GM21576 (cell line): ENCODE measurements at regions not wholly inside any gene's neighbourhood (a gene's known extent, or its start where the extent isn't known, plus 50 kb on each side); places are given as distances from the start of the nearest gene placed in this dataset.
"Not testable (repeated sequence)": the region's sequence is repeated elsewhere in the genome, so short reads cannot be mapped to it uniquely, and the experiment has no call there.

Source experiments
- ATAC-seq: cut with Tn5 transposase; IDR thresholded peaks from one replicate; pipeline ENCODE4 v1.9.1; 2021; ENCODE audit warnings: mild to moderate bottlenecking, moderate library complexity; ENCODE audit not compliant: unreplicated experiment

DNA sequence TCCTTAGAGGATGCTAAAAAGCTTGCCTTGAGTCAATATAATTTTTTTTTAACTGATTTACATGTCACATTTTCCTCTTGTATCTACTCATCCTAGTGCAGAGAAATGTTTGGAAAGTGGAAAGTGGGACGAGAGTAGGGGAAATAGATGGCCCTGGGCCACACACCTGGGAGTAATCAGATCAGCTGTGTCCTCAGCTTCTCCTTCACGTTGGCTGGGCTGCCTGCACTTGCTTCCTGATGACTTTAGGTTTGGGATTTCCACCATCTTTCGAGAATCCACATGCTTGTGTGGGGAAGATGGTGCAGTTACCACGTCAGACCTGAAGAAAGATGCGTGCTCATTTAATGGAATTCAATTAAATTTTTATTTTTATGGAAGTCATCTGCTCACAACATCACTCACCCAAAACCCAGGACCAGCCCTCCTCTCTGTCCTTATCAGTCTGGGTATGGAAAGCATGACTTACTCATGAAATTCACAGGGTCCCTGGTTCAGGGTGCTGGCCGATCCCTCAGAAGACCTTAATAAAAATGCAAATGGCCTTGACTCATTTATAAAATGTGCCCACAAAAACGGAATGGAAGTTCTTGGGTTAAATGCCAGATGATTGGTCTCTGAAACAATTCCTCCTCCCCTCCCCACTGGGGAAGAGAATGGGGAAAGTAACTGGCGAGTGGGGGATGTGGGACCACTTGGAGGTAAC, 74.5 kb upstream of the TIAM2 start:
- ATAC-seq: no peak

DNA sequence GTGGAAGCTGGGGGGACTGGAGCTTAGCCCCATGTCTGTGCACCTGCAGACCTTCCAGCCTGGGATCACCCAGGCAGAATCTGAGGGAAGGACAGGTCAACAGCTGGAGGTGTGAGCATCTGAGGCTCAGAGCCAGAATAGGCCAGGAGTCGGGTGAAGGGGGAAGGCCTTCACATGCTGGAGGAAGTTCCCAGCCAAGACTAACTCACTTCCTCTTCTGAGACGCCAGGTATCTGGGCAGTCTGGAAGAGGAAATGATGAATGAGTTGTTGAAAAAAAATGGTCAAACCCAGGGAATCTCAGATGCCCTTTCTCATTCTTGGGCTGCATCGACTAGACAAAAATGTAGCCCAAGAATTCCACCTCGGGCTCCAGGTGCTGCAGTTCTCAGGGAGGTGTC, 73.6 kb upstream of the TIAM2 start:
- ATAC-seq: no peak

DNA sequence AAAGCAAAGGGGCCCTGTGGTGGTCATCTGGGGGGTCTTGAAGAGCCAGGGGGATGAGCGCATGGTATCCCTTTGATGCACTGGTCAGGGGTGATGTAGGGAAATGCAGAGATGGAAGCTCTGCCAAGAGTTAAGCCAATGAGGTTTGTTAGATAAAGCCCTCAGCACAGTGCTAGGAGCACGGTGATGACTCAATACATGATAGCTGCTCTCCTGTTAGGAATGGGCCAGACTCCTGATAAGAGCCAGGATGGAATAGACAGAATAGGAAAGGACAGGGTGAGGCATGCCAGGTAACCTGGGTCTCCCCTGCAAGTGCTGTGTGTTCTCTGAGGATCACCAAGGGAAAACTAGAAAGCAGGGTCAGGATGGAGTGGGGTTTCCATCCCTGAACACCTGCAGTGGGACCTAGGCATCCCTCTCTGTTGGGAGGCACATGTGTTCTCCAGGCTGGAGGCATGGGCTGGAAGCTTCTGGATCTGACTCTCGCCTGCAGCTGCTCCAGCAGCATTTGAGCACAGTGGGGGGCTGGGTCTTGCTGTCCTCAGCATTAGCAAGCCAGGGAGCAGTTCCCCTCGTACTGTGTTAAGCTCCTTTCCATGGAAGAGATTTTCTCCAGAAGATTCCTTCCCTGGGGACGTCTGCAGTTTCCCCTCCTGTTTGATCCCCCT, 71.8 kb upstream of the TIAM2 start:
- no peak for ATAC-seq

DNA sequence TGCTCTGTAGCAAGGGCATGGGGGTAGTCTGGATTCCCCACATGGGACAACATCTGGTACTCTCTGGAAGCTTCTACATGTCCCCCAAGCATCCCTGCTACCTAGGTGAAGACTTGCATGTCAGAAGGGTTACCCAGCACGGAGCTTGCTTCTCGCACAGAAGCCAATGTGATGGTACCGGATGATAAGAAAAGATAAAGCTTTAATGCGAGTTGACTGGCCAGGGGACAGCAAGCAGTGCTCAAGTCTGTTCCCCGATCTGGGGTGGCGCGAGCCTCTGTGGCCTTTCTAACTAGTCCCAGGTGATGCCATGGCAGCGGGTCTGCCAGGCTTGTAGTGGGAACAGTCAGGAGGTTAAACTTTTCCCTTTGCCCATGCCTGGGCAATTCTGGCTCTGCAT, 70.0 kb upstream of the TIAM2 start:
- ATAC-seq: no peak

DNA sequence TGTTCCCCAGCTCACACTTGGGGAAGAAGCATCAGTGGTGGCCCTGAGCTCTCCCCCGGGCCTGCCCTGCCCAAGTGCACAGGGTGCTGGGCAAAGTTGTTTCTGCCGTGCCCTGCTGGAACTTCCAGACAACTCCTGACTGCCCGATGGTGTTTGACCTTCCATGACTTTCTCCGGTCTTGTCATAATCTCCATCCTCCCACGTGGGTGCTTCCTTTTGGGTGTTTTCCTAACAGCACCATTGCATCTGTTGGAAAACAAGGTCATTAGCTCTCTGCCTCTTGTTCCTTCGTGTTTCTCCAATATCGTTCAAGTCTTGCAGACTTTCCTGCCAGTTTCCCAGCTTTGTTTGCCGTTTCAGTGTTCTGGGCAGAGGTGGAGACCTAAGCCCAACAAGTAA, 68.7 kb upstream of the TIAM2 start:
- no peak for ATAC-seq

DNA sequence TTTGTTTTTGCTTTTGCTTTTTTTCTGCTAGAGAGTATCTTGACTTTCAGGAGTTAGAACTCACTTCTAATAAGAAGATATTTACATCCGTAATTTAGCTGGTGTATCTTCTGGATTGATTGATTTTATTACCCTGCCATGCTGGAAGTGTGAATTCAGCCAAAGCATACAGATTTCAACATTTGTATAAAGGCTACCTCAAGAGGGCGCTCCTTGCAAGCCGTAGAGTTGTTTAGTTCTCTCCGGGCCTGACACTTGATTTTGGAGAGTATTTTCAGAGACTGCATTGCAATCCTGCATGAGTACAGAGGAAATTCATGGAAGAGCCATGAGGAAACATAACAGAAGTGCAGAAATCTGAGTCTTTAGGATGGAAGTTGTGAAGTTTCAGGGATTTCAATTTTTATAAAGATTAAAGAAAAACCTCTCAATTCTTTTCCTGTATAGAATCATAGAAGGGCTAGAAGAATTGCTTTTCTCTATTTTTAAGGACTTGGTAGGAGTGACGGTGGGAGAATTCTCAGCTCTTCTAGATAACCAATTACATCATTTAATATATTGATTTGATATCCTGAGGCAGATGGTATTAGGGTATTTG, 66.7 kb upstream of the TIAM2 start:
- ATAC-seq: peak; percentile 56

DNA sequence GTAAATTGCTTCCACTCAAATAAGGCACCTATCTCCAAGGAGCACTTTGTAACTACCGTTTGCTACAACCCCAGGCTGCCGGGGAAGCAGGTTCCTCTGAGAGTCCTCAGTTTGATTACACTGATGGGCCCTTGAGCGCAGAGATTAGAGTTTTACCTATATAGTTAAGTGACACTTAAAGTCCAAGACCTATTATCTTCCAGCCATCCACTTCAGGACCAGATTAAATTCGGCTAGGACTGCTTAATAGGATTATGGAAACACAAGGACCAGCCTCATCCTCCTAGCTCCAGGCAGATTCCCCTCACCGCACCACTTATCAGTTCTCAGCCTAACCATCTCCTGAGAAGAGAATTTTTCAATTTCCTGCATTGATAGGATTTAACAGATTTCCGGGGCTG, 64.7 kb upstream of the TIAM2 start:
- no peak for ATAC-seq

DNA sequence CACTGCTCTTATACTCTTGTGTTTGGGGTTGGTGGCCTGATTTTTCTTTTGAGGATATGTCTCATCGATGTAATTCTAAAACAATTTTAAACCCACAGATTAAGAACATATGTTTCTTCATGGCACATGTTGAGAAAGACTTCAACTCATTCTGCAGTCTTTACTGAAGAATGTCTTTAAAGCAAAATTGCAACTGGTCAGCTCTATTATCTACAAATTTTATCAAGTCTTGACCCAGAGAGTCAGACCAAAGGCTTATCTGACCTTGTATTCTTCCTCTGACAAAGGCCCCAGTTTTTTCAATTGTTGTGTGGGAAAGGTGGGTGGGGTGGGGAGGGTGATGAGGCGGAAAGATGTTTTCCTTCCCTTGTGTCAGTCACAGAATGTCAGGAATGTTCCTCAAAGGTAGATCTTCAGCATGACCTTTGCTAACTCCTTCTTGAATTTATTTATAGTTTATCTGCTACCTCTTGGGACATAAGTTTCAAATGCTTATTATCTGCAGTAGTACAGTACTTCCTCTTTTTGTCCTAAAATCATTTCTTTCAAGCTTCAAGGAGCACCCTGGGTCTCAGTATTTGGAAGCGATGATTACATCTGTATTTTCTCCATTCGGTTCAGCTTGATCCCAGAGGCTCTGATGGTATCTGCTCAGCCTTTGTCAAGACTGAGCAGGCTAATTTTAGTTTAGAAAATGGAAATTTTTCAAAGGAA, 63.2 kb upstream of the TIAM2 start:
- no peak for ATAC-seq

DNA sequence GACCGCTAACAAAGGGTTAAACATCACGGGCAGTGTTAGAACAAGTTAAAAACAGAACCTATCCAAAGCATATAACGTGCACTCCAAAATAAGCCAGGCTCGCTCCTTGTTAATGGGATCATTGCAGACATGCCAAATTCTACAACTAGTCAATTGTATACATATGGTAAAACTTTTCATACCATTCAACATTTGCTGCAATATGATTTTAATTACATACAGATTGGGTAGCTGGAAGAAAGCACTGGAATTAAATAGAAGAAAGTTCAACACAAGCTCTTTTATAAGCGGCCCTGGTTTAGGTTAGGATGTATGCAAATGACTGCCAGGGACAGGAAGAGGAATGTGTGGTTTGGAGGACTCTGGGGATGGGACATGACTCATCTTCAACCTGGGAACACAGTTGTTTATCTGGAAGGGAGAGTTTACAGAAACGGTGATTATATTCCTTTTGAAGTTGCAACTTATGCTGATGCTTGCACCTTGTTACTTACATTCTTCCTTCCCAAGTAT, 62.5 kb upstream of the TIAM2 start:
- ATAC-seq: no peak

DNA sequence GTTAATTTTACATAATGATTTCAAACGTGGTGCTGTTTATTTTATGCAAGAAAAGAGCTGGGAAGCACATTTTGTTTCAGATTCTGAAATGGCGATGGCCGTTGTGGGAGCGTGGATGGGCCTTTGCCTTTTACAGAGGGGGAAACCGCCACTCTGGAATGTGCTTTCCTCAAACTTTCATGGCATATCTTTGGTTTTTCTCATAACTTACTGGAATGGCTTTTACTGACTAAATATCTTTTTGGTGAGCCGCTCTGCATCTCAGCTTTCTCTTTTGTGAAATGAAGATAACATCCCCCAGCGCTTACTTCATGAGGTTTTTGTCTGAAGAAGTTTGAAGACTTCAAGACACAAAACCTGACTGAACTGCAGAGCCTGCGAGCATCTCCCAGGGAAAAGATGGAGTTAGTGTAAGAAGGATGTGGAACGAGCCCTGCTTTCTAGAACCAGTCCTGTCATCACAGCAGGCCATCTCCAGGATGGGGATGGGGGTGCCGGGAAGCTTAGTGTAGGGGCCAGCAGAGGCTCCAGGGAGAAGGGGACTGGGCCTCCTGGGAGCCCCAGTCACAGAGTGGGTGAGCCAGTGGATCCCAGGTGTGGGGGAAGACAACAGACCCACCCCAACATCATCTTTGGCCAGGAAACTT, 61.8 kb upstream of the TIAM2 start:
- ATAC-seq: no peak

DNA sequence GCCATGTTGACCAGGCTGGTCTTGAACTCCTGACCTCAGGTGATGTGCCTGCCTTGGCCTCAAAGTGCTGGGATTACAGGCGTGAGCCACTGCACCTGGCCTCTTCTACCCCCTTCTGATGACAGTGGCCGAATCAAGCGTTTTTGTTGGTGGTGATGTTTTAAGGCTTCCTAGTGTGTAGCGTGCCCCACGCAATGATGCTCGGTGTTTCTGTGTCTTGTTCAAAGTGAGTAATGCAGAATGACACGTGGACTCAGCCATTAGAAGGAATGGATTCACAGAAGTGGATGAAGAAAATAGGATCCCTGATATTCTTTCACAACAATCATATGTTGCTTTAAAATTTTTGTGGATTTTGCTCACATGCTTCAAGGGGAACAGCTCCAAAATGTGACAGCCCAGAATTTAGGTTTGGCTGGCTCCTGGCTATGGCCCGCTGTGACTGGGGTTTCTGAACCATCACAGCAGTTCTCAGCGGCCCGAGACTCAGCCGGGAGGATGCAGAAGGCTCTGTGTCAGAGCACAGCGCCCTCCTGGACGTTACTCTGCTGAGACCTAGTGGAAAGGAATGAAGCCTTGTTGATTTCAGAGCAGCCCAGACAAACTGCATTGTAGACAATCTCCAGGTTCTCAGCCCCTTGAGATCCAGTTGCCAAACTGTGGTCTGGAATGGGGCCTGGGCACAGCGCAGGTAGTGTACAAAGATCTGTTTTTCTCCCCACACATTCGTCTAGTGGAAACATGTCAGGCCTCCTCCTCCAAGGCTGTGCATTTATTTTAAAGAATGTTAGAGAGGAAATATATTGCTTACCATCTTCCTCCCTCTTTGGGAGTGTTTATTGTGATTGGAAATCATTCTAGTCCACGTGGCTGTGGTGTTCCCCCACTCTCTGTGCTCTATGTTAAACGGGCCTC, 57.6 kb upstream of the TIAM2 start:
- ATAC-seq: no peak

DNA sequence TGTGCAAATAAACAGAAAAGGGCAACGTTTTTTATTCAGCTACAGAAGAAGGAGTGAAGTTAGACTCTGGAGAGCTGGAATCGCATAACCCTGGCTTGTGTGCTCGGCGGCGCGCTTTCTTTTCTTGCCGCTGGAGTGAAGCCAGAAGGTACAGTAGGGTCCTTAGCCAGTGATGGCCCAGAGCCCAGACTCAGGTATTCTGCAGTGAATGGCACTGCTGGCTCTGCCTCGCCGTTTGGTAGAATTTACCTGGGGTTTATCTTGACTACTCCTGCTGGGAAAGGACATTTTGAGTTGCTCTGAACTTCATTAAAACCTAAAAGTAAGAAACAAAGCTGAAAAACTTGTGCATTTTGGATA, 56.9 kb upstream of the TIAM2 start:
- ATAC-seq: no peak

DNA sequence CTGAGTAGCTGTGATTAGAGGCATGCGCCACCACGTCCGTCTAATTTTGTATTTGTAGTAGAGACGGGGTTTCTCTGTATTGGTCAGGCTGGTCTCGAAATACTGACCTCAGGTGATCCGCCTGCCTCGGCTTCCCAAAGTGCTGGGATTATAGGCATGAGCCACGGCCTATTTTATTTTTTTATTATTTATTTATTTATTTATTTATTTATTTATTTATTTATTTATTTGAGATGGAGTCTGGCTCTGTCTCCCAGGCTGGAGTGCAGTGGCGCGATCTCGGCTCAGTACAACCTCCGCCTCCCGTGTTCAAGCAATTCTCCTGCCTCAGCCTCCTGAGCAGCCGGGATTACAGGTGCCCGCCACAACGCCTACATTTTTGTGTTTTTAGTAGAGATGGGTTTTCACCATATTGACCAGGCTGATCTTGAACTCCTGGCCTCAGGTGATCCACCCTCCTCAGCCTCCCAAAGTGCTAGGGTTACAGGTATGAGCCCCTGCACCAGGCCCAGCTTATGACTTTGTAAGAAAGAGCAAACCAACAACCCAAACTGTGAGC, 56.3 kb upstream of the TIAM2 start:
- not testable (repeated sequence) for ATAC-seq

DNA sequence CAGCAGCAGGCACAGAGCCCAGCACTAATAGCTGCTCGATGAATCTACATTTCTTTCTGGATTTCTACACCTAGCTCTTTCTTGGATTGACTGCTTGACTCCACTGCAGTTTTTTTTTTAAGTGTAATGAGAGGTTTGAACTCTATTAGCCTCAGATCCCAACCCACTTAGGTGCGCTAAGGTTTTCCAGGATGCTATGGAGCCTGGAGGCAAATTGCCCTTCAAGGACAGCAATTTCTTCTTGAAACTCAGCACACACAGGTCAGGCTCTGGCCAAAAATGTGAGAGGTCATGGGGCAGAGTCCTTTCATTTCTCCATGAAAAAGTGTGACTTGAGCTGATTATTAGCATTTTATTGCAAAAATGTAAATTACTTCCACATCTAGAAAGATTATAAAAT, 52.3 kb upstream of the TIAM2 start:
- no peak for ATAC-seq

DNA sequence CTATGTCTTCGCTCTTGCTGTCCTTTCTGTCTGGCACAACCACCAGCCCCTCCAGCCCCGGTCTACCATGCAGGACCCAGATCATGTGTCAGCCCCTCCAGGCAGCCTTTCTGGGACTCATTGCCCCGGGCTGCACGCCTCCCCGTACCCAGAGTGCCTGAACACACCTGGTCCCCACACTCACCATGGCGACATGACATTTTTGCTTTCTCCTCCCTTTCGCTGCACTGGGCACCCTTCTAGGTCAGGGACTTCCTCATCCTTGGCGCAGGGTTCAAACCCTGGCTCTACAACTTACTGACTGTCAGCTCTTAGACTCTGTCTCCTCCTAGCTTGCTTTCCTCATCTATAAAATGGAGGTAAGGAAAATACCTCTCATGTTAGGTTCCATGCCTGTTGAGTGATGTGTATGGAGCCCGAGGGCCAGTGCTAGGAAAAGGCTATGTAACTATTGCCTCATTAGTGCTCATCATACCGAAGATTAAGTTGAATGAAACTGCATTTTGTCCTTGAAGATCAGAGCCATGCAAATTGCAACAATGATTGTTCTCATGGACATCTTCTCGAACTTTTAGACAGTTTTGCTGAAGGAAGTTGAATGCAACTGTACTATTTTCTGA, 49.7 kb upstream of the TIAM2 start:
- no peak for ATAC-seq
